ENCODE measurements at regions not wholly inside any gene's neighbourhood (a gene's known extent, or its start where the extent isn't known, plus 50 kb on each side); places are given as distances from the start of the nearest gene placed in this dataset.

DNA sequence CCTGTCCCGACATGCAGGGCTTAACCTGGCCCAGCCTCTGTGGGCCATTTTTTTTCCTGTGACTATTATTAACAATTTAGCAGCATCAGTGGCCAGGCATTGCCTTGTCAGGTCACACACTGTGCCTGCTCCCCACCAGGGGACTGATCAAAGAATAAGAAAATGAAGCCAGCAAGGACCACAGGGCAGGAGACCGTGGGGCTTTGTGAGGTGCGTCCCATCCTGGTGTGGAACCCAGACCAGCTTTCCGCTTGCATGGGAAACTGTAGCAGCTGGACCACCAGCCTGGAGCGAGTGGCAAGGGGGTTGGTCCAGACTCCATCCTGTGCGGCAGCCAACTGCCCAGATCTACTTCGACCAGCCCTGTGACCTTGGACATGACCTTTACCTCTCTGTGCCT, 218.3 kb downstream of the ANKRD60 start:
- H3K4me3 ChIP-seq, result no peak overlapping the region
- H3K27ac ChIP-seq (replicated peaks in 1 of 4), result no peak overlapping the region
- no peak for DNase-seq (ENCODE audit: extremely low spot score)
- TF ChIP-seq EP300 (IDR thresholded peaks at IDR 0.05), result no peak
- no peak for TF ChIP-seq CTCF (IDR thresholded peaks at IDR 0.05)
- no peak for TF ChIP-seq POLR2A (IDR thresholded peaks at IDR 0.05; ENCODE audit: low read depth)
- TF ChIP-seq POLR2AphosphoS5 (IDR thresholded peaks at IDR 0.05), result no peak
- no peaks in the 10 kb centered on the region for H3K36me3 ChIP-seq
- H3K27me3 ChIP-seq, result no peaks in the 10 kb centered on the region
- H3K9me3 ChIP-seq, result no peaks in the 10 kb centered on the region
- intact Hi-C loops (cut with DNase I), result no loop called here
- WGBS, result 93% methylated on average over 7 of the region's 7 CpGs
- H3K4me1 ChIP-seq, result no peaks in the 10 kb centered on the region

DNA sequence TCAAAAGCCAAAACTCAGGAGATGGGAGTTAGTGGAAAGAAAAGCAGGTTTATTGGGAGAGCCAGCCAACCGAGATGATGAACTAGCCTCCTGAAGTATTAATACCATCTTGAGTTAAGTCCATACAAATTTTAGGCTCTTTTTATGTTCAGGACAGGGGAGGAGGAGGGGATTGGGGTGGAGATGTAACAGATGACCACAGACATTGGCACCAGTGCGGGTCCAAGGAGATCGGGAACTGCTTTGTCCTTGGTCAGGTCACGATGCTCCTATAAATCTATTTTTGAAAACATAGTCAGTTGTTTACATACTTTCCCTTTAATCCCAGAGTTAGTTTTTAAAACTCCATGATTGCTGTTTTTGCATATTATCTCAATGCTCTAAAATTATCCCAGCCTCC, 219.6 kb downstream of the ANKRD60 start:
- 81% methylated on average over 4 of the region's 4 CpGs for WGBS
- Histone ChIP-seq H3K27me3 (no peaks in the 10 kb centered on the region), H3K4me3 (no peak overlapping the region), H3K27ac (replicated peaks in 1 of 4) (no peak overlapping the region), H3K4me1 (no peaks in the 10 kb centered on the region), H3K9me3 (no peaks in the 10 kb centered on the region), H3K36me3 (no peaks in the 10 kb centered on the region)
- no peak for TF ChIP-seq CTCF (IDR thresholded peaks at IDR 0.05)
- TF ChIP-seq EP300 (IDR thresholded peaks at IDR 0.05), result no peak
- no peak for TF ChIP-seq POLR2A (IDR thresholded peaks at IDR 0.05; ENCODE audit: low read depth)
- TF ChIP-seq POLR2AphosphoS5 (IDR thresholded peaks at IDR 0.05), result no peak
- DNase-seq (ENCODE audit: extremely low spot score), result no peak
- intact Hi-C loops (cut with DNase I), result no loop called here

- no peak for TF ChIP-seq EP300 (IDR thresholded peaks at IDR 0.05)
- TF ChIP-seq POLR2AphosphoS5 (IDR thresholded peaks at IDR 0.05), result no peak
- TF ChIP-seq POLR2A (IDR thresholded peaks at IDR 0.05; ENCODE audit: low read depth), result no peak
- no peak for TF ChIP-seq CTCF (IDR thresholded peaks at IDR 0.05)
- no peak overlapping the region for H3K27ac ChIP-seq (replicated peaks in 1 of 4)
- H3K36me3 ChIP-seq, result no peaks in the 10 kb centered on the region
- H3K27me3 ChIP-seq, result no peaks in the 10 kb centered on the region
- H3K4me1 ChIP-seq, result no peaks in the 10 kb centered on the region
- no peak for DNase-seq (ENCODE audit: extremely low spot score)
- no peak overlapping the region for H3K4me3 ChIP-seq
- intact Hi-C loops (cut with DNase I), result no loop called here
- H3K9me3 ChIP-seq, result no peaks in the 10 kb centered on the region
- 83% methylated on average over 13 of the region's 13 CpGs for WGBS
These were observed 220.0 kb downstream of the ANKRD60 start for GRCh38 chr20:58008413-58008812.

DNA sequence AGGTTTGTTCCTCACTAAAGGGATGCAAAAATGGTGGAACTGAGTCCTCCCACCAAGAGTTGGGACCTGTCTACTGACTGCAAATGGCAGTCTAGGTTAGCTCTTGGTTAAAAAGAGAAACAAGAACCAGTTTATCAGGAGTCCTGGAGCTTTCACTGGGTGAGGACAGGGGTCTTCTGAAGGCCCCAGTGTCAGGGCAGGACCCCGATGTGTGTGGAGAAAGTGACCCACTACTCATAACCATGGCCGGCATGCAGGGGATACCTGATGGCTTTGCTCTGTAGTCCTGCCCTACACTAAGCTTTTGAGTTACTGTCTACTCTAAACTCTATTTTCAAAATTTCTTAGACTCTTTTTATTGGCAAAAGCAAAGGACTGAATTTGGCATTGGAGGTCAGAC, 220.5 kb downstream of the ANKRD60 start:
- no peak for TF ChIP-seq POLR2A (IDR thresholded peaks at IDR 0.05; ENCODE audit: low read depth)
- no peak for TF ChIP-seq POLR2AphosphoS5 (IDR thresholded peaks at IDR 0.05)
- TF ChIP-seq EP300 (IDR thresholded peaks at IDR 0.05), result no peak
- TF ChIP-seq CTCF (IDR thresholded peaks at IDR 0.05), result no peak
- Histone ChIP-seq H3K4me1 (no peaks in the 10 kb centered on the region), H3K27me3 (no peaks in the 10 kb centered on the region), H3K9me3 (no peaks in the 10 kb centered on the region), H3K4me3 (no peak overlapping the region), H3K27ac (replicated peaks in 1 of 4) (no peak overlapping the region), H3K36me3 (no peaks in the 10 kb centered on the region)
- no peak for DNase-seq (ENCODE audit: extremely low spot score)
- intact Hi-C loops (cut with DNase I), result no loop called here
- 86% methylated on average over 2 of the region's 2 CpGs for WGBS
